ENCODE measurements at regions not wholly inside any gene's neighbourhood (a gene's known extent, or its start where the extent isn't known, plus 50 kb on each side); places are given as distances from the start of the nearest gene placed in this dataset.

- TF ChIP-seq BHLHE40 (IDR thresholded peaks at IDR 0.05; ENCODE audit: low read depth, low read length) (no peak), CHD2 (IDR thresholded peaks at IDR 0.05; ENCODE audit: low read length, partially characterized antibody) (no peak), HDAC2 (IDR thresholded peaks at IDR 0.05) (no peak), MAFK (IDR thresholded peaks at IDR 0.05; ENCODE audit: partially characterized antibody) (no peak), REST (IDR thresholded peaks at IDR 0.05) (no peak), RFX5 (IDR thresholded peaks at IDR 0.05) (no peak), CTCF (IDR thresholded peaks at IDR 0.05) (no peak)
These were observed 131.0 kb upstream of the TARS1 start for GRCh38 chr5:33309536-33310345.

Measured in A549 (cell line).